ENCODE measurements at regions not wholly inside any gene's neighbourhood (a gene's known extent, or its start where the extent isn't known, plus 50 kb on each side); places are given as distances from the start of the nearest gene placed in this dataset.

GRCh38 chr5:176144508-176144907 lies 93.7 kb upstream of the SIMC1 start:
- TF ChIP-seq ZNF70 (CRISPR knock-in tag; IDR thresholded peaks at IDR 0.05) (no peak), PATZ1 (CRISPR knock-in tag; IDR thresholded peaks at IDR 0.05; ENCODE audit: borderline replicate concordance) (no peak), ZFP3 (CRISPR knock-in tag; IDR thresholded peaks at IDR 0.05) (no peak), ZNF8 (CRISPR knock-in tag; IDR thresholded peaks at IDR 0.05) (no peak), POU6F1 (CRISPR knock-in tag; IDR thresholded peaks at IDR 0.05; ENCODE audit: borderline replicate concordance, low read depth) (no peak), ARNTL (CRISPR knock-in tag; IDR thresholded peaks at IDR 0.05; ENCODE audit: borderline replicate concordance, low read depth) (no peak), RARB (CRISPR knock-in tag; IDR thresholded peaks at IDR 0.05) (no peak), PPARA (CRISPR knock-in tag; IDR thresholded peaks at IDR 0.05; ENCODE audit: borderline replicate concordance) (no peak), BACH2 (CRISPR knock-in tag; IDR thresholded peaks at IDR 0.05; ENCODE audit: borderline replicate concordance) (no peak), ZNF565 (CRISPR knock-in tag; conservative IDR thresholded peaks at IDR 0.05; ENCODE audit: low read depth) (no peak), ZC3H10 (CRISPR knock-in tag; IDR thresholded peaks at IDR 0.05) (no peak)

Measured in SK-N-SH treated with all-trans-retinoic acid at 6 μM for 48 hours (cell line).